Ectodermal cell (in vitro differentiated cells): ENCODE measurements at regions not wholly inside any gene's neighbourhood (a gene's known extent, or its start where the extent isn't known, plus 50 kb on each side); places are given as distances from the start of the nearest gene placed in this dataset.

Experiments
- H3K27ac ChIP-seq: 2 replicates; pipeline ENCODE4 v1.7.0; 2013; ENCODE audit warnings: mild to moderate bottlenecking, low read depth, low read length; ENCODE audit not compliant: insufficient read depth, poor library complexity, severe bottlenecking
- H3K27me3 ChIP-seq: 2 replicates; pipeline ENCODE4 v1.7.0; 2013; ENCODE audit warnings: mild to moderate bottlenecking, low read length; ENCODE audit not compliant: insufficient read depth, control insufficient read depth, poor library complexity, severe bottlenecking
- H3K36me3 ChIP-seq: one replicate; pipeline ENCODE4 v1.7.0; 2013; ENCODE audit warnings: low read length; ENCODE audit not compliant: control insufficient read depth, insufficient read depth
- H3K4me1 ChIP-seq: one replicate; pipeline ENCODE4 v1.7.0; 2013; ENCODE audit warnings: low read length; ENCODE audit not compliant: control insufficient read depth, insufficient read depth
- H3K4me3 ChIP-seq: 2 replicates; pipeline ENCODE4 v1.7.0; 2013; ENCODE audit warnings: low read depth, low read length, control low read depth; ENCODE audit not compliant: insufficient read depth
- H3K9me3 ChIP-seq: 2 replicates; pipeline ENCODE4 v1.7.0; 2013; ENCODE audit warnings: mild to moderate bottlenecking, low read length, moderate library complexity; ENCODE audit not compliant: control insufficient read depth
- WGBS, 2 experiments: methylation state at CpG; one replicate each; pipeline ENCODE4 v1.1.7; 2013; ENCODE audit warnings: missing lambda C conversion rate in 2 of 2; 5-methylcytosine and 5-hydroxymethylcytosine counted together

DNA sequence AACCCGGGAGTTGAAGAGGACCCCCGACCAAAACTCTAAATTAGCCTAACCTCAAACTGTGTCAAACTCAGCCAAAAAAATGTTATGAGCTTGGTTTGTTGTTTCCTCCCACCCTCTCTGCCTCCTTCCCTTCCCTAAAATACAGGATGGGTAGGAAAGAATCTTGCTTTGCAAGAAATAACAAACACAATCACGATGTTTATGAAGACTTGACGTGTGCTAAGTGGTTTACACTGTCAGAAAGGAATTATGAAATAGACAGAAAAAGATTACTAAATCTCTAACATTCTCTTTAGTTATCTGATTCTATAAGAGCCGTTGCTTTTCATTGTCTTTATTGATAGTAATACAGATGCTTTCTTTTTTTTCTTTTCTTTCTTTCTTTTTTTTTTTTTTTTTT, 285.1 kb downstream of the BMP7 start:
- Histone ChIP-seq H3K9me3 (no peaks in the 10 kb centered on the region), H3K4me1 (no peaks in the 10 kb centered on the region), H3K36me3 (no peaks in the 10 kb centered on the region), H3K4me3 (no peak overlapping the region), H3K27ac (no peak overlapping the region), H3K27me3 (no peaks in the 10 kb centered on the region)
- 92 to 96% methylated on average over 2 to 4 of the region's 5 CpGs for WGBS, 2 experiments

DNA sequence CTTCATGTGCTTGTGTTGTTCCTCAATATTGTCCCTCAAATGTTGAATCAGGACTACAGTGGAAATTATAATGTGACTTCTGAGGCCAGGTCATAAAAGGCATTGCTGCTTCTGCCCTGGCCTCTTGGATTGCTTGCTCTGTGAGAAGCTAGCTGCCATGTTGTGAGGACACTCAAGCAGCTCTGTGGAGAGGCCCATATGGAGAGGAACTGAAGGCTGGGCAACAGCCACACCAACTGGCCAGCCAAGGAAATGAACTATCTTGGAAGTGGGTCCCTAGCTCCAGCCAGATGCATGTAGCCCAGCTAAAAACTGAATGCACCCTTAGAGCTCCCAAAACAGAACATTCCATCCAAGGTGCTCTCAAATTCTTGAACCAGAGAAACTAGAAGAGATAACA, 282.6 kb downstream of the BMP7 start:
- Histone ChIP-seq H3K4me1 (no peaks in the 10 kb centered on the region), H3K27me3 (no peaks in the 10 kb centered on the region), H3K9me3 (no peaks in the 10 kb centered on the region), H3K4me3 (no peak overlapping the region), H3K36me3 (no peaks in the 10 kb centered on the region), H3K27ac (no peak overlapping the region)

DNA sequence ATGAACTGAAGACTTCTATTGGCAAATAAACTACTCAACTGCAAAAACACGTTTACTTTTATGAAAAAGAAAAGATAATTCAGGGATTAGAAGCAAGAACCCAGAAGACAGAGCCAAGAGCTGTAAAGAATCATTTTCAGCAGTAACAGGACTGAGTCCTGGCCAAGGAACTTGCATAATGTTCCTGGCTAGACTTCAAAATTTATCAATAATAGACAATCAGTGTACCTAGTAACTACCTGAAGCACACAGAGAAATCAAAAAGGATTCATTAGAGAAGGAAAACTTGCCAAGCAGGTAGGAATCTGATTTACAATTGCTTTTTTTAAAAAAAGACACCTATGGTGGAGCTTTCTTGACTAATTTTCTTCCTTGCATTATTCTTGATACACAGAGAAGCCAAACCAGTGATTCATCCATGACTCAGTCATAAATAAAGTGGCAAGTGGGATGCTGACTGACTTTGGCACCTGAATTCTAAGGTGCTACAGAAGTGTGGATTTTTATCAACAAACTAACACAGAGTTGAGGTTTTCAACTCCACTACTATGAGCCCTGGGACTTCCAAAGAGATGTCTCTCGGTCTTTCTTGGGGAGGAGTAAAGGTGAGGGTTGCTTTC, 281.3 kb downstream of the BMP7 start:
- Histone ChIP-seq H3K9me3 (no peaks in the 10 kb centered on the region), H3K36me3 (no peaks in the 10 kb centered on the region), H3K27me3 (no peaks in the 10 kb centered on the region), H3K4me3 (no peak overlapping the region), H3K27ac (no peak overlapping the region), H3K4me1 (no peaks in the 10 kb centered on the region)
- WGBS, 2 experiments = 80 to 86% methylated on average over 1 of the region's 2 CpGs

DNA sequence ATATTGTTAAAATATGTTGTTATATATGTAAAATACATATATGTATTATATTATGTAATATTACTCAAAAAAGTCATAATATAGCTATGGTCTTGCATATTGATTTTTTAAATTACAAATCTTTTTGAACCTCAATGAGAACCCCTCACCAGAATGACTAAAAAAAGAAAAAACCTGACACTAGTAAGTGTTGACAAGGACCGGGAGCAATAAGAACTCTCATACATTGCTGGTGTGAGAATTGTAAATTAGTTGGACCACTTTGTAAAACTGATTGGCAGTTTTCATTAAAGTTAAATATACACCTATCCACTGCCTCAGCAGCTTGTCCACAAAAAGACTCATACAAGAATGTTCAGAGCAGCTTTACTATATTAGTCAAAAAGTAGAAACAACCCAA, 280.0 kb downstream of the BMP7 start:
- no peaks in the 10 kb centered on the region for H3K9me3 ChIP-seq
- H3K27me3 ChIP-seq = no peaks in the 10 kb centered on the region
- no peak overlapping the region for H3K4me3 ChIP-seq
- WGBS, 2 experiments = 80 to 100% methylated on average over 1 of the region's 1 CpG
- no peaks in the 10 kb centered on the region for H3K36me3 ChIP-seq
- no peak overlapping the region for H3K27ac ChIP-seq
- H3K4me1 ChIP-seq = no peaks in the 10 kb centered on the region

DNA sequence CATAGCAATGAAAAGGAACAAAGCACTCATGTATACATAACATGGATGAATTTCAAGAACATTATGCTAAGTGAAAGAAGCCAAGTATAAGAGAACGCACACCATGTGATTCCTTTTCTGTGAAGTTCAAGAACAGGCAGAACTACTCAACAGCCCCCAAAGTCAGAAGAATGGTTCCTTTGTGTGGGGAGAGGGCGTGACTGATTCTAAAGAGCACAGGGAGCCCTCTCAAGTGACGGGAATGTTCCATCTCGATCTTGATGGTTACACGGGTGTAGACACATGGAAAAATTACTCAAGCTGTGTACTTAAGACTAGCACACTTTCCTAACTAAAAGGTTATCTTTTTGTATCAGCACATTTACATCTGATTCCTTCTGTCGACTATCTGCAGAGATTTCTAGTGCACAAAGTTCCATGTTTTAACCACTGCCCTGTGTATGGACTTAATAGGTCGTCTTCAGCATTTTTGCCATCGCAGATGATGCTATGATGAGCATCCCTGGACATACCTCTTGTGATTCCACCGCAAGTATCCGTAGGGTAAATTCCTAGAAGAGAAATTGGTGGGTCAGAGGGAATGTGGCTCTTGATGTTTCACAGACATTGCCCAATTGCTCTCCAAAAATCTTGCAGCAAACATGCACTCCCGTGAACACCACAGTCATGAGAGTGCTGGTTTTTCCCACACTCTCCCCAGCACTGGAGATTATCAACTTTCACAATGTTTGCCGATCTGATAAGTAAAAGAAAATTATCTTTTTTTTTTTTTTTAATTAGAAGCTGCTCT, 279.3 kb downstream of the BMP7 start:
- no peak overlapping the region for H3K4me3 ChIP-seq
- H3K27me3 ChIP-seq = no peaks in the 10 kb centered on the region
- no peaks in the 10 kb centered on the region for H3K9me3 ChIP-seq
- WGBS, 2 experiments = 91 to 93% methylated on average over 11 to 12 of the region's 12 CpGs
- H3K27ac ChIP-seq = no peak overlapping the region
- no peaks in the 10 kb centered on the region for H3K4me1 ChIP-seq
- H3K36me3 ChIP-seq = no peaks in the 10 kb centered on the region

DNA sequence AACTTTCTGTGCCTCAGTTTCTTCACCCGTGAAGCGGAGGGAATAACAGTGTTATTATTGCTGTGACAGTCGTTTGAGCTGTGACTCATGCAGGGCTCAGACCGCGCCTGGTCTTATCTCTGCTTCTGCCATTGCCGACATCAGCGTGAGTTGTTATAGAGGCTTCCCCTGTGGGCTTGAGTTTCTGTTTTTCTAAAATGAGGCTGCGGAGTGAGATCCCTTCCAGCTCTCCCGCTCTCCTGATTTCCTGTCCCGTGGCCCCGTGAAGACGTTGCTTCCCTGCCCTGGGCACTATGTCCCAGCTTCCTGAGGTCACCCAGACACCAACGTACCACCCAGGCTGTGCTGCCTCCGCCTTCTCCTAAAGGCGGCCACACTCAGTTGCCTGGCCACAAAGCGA, 278.5 kb downstream of the BMP7 start:
- Histone ChIP-seq H3K27ac (no peak overlapping the region), H3K4me1 (no peaks in the 10 kb centered on the region), H3K9me3 (no peaks in the 10 kb centered on the region), H3K4me3 (no peak overlapping the region), H3K36me3 (no peaks in the 10 kb centered on the region), H3K27me3 (no peaks in the 10 kb centered on the region)
- 85 to 89% methylated on average over 16 of the region's 16 CpGs for WGBS, 2 experiments

DNA sequence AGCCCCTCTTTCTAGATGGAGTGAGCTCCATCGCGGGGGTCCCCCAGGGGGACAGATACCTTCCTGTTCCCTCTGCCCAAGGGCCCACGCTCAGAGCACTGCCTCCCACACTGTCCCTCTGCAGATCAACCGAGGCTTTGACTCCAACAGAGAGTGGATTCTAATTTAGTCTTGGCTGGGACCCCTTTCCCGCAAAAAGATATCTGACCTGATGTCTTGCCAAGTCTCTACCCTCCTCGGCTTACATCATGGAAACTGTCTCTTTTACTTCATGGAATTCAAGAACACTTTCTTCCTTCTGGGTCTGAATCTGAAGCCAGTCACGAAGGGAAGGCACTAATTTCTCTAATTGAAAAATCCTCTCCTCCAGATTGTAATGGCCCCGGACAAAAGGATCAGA, 278.0 kb downstream of the BMP7 start:
- Histone ChIP-seq H3K27ac (no peak overlapping the region), H3K4me3 (no peak overlapping the region), H3K4me1 (no peaks in the 10 kb centered on the region), H3K9me3 (no peaks in the 10 kb centered on the region), H3K36me3 (no peaks in the 10 kb centered on the region), H3K27me3 (no peaks in the 10 kb centered on the region)
- WGBS, 2 experiments = 90 to 91% methylated on average over 8 of the region's 8 CpGs

DNA sequence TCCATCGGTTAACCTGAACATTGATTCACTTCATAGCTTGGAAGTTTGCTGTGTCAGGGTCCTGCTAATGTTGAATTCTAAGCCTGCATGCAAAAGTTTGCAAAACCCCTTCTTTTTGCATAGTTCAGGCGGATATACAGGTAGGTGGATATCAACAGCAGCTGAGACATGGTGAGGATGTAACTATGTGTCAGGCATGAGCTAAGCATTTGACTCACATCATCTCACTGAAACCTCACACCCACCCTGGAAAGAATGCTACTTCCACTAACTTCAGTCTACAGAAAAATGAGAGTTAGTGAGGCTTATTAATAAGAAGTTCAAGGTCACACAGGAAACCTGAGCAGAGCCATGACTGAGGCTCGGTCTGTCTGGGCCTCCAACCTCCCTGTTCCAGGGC, 276.9 kb downstream of the BMP7 start:
- 99% methylated on average over 3 of the region's 3 CpGs for WGBS, 2 experiments
- no peaks in the 10 kb centered on the region for H3K27me3 ChIP-seq
- no peak overlapping the region for H3K27ac ChIP-seq
- H3K36me3 ChIP-seq = no peaks in the 10 kb centered on the region
- no peaks in the 10 kb centered on the region for H3K9me3 ChIP-seq
- no peaks in the 10 kb centered on the region for H3K4me1 ChIP-seq
- no peak overlapping the region for H3K4me3 ChIP-seq

DNA sequence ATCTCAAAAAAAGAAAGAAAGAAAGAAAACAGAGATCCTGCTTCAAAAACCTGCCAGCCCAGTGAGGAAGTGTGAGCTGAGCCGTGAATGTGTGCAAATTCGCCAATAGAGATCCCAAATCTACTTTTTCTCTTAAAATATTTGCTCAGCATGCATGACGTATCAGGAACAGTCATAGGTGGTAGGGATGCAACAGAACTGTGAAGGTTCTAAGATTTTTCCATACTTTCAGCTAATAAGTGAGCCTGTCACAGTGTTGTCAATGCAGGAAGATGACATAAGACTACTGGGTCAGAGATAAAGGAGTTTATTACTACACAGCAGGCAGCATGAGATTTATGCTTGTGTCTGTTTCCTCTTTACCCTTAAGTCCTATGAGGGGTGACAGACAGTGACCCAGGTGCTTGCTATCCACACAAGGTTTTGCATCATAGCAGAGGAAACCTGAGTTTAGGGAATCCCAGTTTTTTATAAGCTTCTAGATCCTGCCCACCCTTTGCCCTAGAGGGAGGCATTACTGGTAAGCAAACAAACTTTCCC, 273.4 kb downstream of the BMP7 start:
- Histone ChIP-seq H3K4me1 (peaks cover 4% of the 10 kb centered on the region), H3K27me3 (no peaks in the 10 kb centered on the region), H3K9me3 (peaks cover 3% of the 10 kb centered on the region), H3K36me3 (no peaks in the 10 kb centered on the region), H3K27ac (no peak overlapping the region), H3K4me3 (no peak overlapping the region)
- 95 to 98% methylated on average over 3 of the region's 3 CpGs for WGBS, 2 experiments

DNA sequence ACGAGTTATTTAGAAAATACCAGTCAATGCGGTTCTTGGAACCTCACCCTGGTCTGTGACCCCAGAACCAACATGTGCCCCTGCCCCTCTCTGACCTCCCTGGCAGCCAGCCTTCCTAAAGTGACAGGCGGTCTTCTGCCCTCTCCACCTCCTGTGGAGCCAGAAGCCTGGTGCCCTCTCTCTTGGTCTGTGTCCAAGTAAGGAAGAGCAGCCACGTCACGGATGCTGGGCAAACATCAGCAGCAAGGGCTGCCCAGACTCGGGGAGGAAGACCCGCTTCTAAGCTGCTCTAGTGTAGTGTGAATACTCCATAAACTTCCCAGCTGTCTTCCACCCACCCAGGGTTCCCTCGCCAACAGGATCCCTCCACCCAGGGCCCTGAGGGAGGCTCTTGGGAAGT, 272.4 kb downstream of the BMP7 start:
- WGBS, 2 experiments = 92 to 93% methylated on average over 7 to 8 of the region's 8 CpGs
- no peak overlapping the region for H3K27ac ChIP-seq

More for the DNA sequence above, 272.4 kb downstream of the BMP7 start:
- Histone ChIP-seq H3K4me3 (no peak overlapping the region), H3K36me3 (no peaks in the 10 kb centered on the region), H3K27me3 (no peaks in the 10 kb centered on the region), H3K9me3 (peaks cover 5% of the 10 kb centered on the region), H3K4me1 (peaks cover 4% of the 10 kb centered on the region)
